ENCODE measurements at regions not wholly inside any gene's neighbourhood (a gene's known extent, or its start where the extent isn't known, plus 50 kb on each side); places are given as distances from the start of the nearest gene placed in this dataset.
"Not testable (repeated sequence)": the region's sequence is repeated elsewhere in the genome, so short reads cannot be mapped to it uniquely, and the experiment has no call there.

DNA sequence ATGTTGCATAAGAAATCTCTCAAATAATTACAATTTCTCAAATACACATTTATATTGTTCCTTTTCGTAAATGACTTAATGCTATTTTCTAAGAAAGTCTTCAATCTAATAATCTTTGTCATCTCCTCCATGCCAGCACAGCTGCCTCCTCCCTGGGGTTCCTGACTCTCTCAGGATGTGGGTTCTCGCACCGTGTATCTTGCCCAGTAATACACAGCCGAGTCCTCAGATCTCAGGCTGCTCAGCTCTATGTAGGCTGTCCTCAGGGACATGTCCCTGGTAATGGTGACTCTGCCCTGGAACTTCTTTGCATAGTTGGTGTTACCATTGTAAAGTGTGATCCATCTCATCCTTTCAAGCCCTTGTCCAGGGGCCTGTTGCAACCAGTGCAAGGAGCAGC is 1177.3 kb downstream of the TMEM121 start:
- H3K4me3 ChIP-seq (ENCODE audit: low read depth, low read length); H3K18ac ChIP-seq (ENCODE audit: low read length); H3K9me3 ChIP-seq (ENCODE audit: insufficient read depth, low read depth, low read length); H3K79me1 ChIP-seq (ENCODE audit: low read length); H3K36me3 ChIP-seq (ENCODE audit: control insufficient read depth in 1 of 2, insufficient read depth in 2 of 2, low read length in 2 of 2); H4K8ac ChIP-seq (ENCODE audit: low read depth, low read length); H4K91ac ChIP-seq (ENCODE audit: low read depth, low read length); H3K27me3 ChIP-seq (ENCODE audit: insufficient read depth, low read length); DNase-seq; H2AFZ ChIP-seq (ENCODE audit: insufficient read depth, low read length, poor library complexity); H2BK12ac ChIP-seq (ENCODE audit: low read length); H2AK5ac ChIP-seq (ENCODE audit: low read length); H3K4me2 ChIP-seq (ENCODE audit: low read length); H3K4me1 ChIP-seq (ENCODE audit: control insufficient read depth in 1 of 2, insufficient read depth in 2 of 2, low read length in 2 of 2); H3K23ac ChIP-seq (ENCODE audit: low read length); H3K79me2 ChIP-seq (ENCODE audit: control insufficient read depth, insufficient read depth, low read length, poor library complexity); H3K4ac ChIP-seq (ENCODE audit: low read depth, low read length); H3K27ac ChIP-seq (ENCODE audit: low read depth, low read length); H3K9ac ChIP-seq (ENCODE audit: low read length); H2BK5ac ChIP-seq (ENCODE audit: low read depth, low read length, poor library complexity); H3K14ac ChIP-seq (ENCODE audit: low read length); H4K12ac ChIP-seq (ENCODE audit: low read depth, low read length); H2BK120ac ChIP-seq (ENCODE audit: insufficient read depth, low read length, poor library complexity): not testable (repeated sequence)
- no CpG with 5 or more reads among the region's 4 CpGs for WGBS (ENCODE audit: extremely low coverage, insufficient coverage, insufficient read length)

DNA sequence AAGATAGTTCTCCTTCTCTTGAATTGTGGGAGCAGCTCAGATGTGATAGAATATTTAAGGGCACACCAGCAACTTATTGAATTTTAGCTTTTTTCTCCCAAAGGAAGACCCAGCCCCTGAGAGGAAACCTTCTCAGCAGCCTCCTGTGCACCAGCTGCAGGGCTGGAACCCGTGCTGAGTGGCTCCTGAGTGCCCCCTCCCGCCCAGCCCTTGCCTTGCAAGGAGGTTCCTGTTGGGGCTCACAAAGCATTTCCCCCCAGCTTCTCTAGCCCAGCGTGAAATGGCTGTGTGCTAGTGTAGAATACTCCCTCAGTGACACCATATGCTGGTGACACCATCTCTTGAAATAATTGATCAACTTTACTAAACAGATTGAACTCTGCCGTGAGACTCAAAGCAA is 1180.1 kb downstream of the TMEM121 start:
- H2AFZ ChIP-seq (ENCODE audit: insufficient read depth, low read length, poor library complexity); H3K4me2 ChIP-seq (ENCODE audit: low read length); H3K36me3 ChIP-seq (ENCODE audit: control insufficient read depth in 1 of 2, insufficient read depth in 2 of 2, low read length in 2 of 2); H2BK120ac ChIP-seq (ENCODE audit: insufficient read depth, low read length, poor library complexity); H3K27ac ChIP-seq (ENCODE audit: low read depth, low read length); DNase-seq; H3K4me3 ChIP-seq (ENCODE audit: low read depth, low read length); H4K8ac ChIP-seq (ENCODE audit: low read depth, low read length); H3K79me1 ChIP-seq (ENCODE audit: low read length); H3K27me3 ChIP-seq (ENCODE audit: insufficient read depth, low read length); H2BK5ac ChIP-seq (ENCODE audit: low read depth, low read length, poor library complexity); H3K18ac ChIP-seq (ENCODE audit: low read length); H2AK5ac ChIP-seq (ENCODE audit: low read length); H3K14ac ChIP-seq (ENCODE audit: low read length); H4K91ac ChIP-seq (ENCODE audit: low read depth, low read length); H3K23ac ChIP-seq (ENCODE audit: low read length); H3K79me2 ChIP-seq (ENCODE audit: control insufficient read depth, insufficient read depth, low read length, poor library complexity); H4K12ac ChIP-seq (ENCODE audit: low read depth, low read length); H3K9me3 ChIP-seq (ENCODE audit: insufficient read depth, low read depth, low read length); H3K4me1 ChIP-seq (ENCODE audit: control insufficient read depth in 1 of 2, insufficient read depth in 2 of 2, low read length in 2 of 2); H3K4ac ChIP-seq (ENCODE audit: low read depth, low read length); H3K9ac ChIP-seq (ENCODE audit: low read length); H2BK12ac ChIP-seq (ENCODE audit: low read length): not testable (repeated sequence)
- no CpG with 5 or more reads among the region's 4 CpGs for WGBS (ENCODE audit: extremely low coverage, insufficient coverage, insufficient read length)

DNA sequence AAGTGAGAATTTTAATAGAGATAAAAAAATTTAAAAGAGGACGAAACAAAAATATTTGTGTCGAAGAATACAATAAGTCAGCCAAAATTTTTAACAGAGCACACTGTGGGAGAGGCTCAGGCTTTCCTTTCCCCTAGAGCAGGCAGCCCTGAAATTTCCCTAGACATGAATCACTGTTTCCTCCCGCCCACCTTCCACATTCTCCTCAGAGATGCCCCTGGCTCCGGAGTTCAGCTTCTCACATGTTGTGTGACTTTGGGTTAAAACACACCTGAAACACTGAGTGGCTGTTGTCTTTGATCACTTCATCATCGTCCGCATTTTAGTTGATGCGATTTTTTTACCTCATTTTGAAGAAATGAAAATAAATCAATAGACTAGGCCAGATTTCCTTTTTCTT is 1183.8 kb downstream of the TMEM121 start:
- not testable (repeated sequence) for H3K4ac ChIP-seq (ENCODE audit: low read depth, low read length); H3K79me1 ChIP-seq (ENCODE audit: low read length); H4K12ac ChIP-seq (ENCODE audit: low read depth, low read length); H3K23ac ChIP-seq (ENCODE audit: low read length); H4K91ac ChIP-seq (ENCODE audit: low read depth, low read length); H3K9me3 ChIP-seq (ENCODE audit: insufficient read depth, low read depth, low read length); DNase-seq; H2BK120ac ChIP-seq (ENCODE audit: insufficient read depth, low read length, poor library complexity); H3K4me3 ChIP-seq (ENCODE audit: low read depth, low read length); H3K18ac ChIP-seq (ENCODE audit: low read length); H3K79me2 ChIP-seq (ENCODE audit: control insufficient read depth, insufficient read depth, low read length, poor library complexity); H3K4me2 ChIP-seq (ENCODE audit: low read length); H2BK12ac ChIP-seq (ENCODE audit: low read length); H2BK5ac ChIP-seq (ENCODE audit: low read depth, low read length, poor library complexity); H3K27me3 ChIP-seq (ENCODE audit: insufficient read depth, low read length); H3K14ac ChIP-seq (ENCODE audit: low read length); H3K4me1 ChIP-seq (ENCODE audit: control insufficient read depth in 1 of 2, insufficient read depth in 2 of 2, low read length in 2 of 2); H4K8ac ChIP-seq (ENCODE audit: low read depth, low read length); H3K27ac ChIP-seq (ENCODE audit: low read depth, low read length); H2AFZ ChIP-seq (ENCODE audit: insufficient read depth, low read length, poor library complexity); H3K9ac ChIP-seq (ENCODE audit: low read length); H3K36me3 ChIP-seq (ENCODE audit: control insufficient read depth in 1 of 2, insufficient read depth in 2 of 2, low read length in 2 of 2); H2AK5ac ChIP-seq (ENCODE audit: low read length)
- no CpG with 5 or more reads among the region's 7 CpGs for WGBS (ENCODE audit: extremely low coverage, insufficient coverage, insufficient read length)

DNA sequence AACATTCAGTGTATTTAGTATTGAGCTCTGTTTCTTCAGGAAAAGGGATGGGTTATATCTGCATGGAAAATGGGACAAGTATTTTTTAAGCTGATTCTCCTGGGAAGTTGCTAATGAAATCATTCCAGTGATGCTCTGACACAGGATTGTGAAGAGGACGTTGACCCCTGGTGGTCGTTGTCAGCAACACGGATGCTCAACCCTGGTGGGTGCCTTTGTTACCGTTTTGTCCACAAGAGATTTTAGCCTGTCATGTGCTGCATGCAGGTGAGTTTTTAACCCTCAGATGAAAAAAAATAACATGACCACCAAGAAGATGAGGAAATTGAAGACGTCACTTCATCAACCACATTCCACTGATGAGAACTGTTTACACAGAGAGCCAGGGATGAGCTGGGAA is 1186.1 kb downstream of the TMEM121 start:
- H2BK5ac ChIP-seq (ENCODE audit: low read depth, low read length, poor library complexity); H3K79me2 ChIP-seq (ENCODE audit: control insufficient read depth, insufficient read depth, low read length, poor library complexity); H2BK12ac ChIP-seq (ENCODE audit: low read length); H4K12ac ChIP-seq (ENCODE audit: low read depth, low read length); H3K4ac ChIP-seq (ENCODE audit: low read depth, low read length); H2AK5ac ChIP-seq (ENCODE audit: low read length); H3K18ac ChIP-seq (ENCODE audit: low read length); H4K91ac ChIP-seq (ENCODE audit: low read depth, low read length); H3K9ac ChIP-seq (ENCODE audit: low read length); H3K4me1 ChIP-seq (ENCODE audit: control insufficient read depth in 1 of 2, insufficient read depth in 2 of 2, low read length in 2 of 2); H3K36me3 ChIP-seq (ENCODE audit: control insufficient read depth in 1 of 2, insufficient read depth in 2 of 2, low read length in 2 of 2); H3K9me3 ChIP-seq (ENCODE audit: insufficient read depth, low read depth, low read length); H3K27me3 ChIP-seq (ENCODE audit: insufficient read depth, low read length); H3K23ac ChIP-seq (ENCODE audit: low read length); H3K27ac ChIP-seq (ENCODE audit: low read depth, low read length); H2BK120ac ChIP-seq (ENCODE audit: insufficient read depth, low read length, poor library complexity); H3K14ac ChIP-seq (ENCODE audit: low read length); H3K79me1 ChIP-seq (ENCODE audit: low read length); H3K4me3 ChIP-seq (ENCODE audit: low read depth, low read length); H2AFZ ChIP-seq (ENCODE audit: insufficient read depth, low read length, poor library complexity); H3K4me2 ChIP-seq (ENCODE audit: low read length); H4K8ac ChIP-seq (ENCODE audit: low read depth, low read length); DNase-seq: not testable (repeated sequence)
- WGBS (ENCODE audit: extremely low coverage, insufficient coverage, insufficient read length), result no CpG with 5 or more reads among the region's 5 CpGs
